K562 (cell line): ENCODE measurements at regions not wholly inside any gene's neighbourhood (a gene's known extent, or its start where the extent isn't known, plus 50 kb on each side); places are given as distances from the start of the nearest gene placed in this dataset.

Experiments used
- ATAC-seq: fragments of 200-7000 bp; cut with Tn5 transposase; 3 replicates; pipeline ENCODE4 v1.9.1; 2020; ENCODE audit warnings: moderate library complexity
- BruUV-seq: library from RNA; stranded (reverse); fragments of 400-500 nt; replicated peaks from 2 replicates; lab custom pipeline; 2021; lab: Mats Ljungman, UMichigan
- CTCF ChIA-PET: fragments of 300-600 bp; formaldehyde crosslinking; extraction: SDS; loops from one replicate; lab custom pipeline; 2021; ENCODE audit warnings: low intra/inter-chr PET ratio; lab: Yijun Ruan, JAX
- POLR2A ChIA-PET: fragments of 300-600, 350-650 bp; sonication (Branson Sonifier 250); formaldehyde crosslinking; extraction: SDS; loops from one replicate; lab custom pipeline; 2021; ENCODE audit warnings: antibody characterized with exemption, inconsistent platforms; lab: Yijun Ruan, JAX
- DNase-seq, 4 experiments: peaks; one replicate each; pipeline versions ENCODE4 v3.0.0 to v3.0.0-alpha.2; 2011 to 2018; ENCODE audit warnings: low spot score in 3 of 4, mixed read lengths in 3 of 4; ENCODE audit errors: extremely low read depth in 1 of 4
- FAIRE-seq: peaks from 2 replicates; lab custom pipeline; 2011; peaks lifted over from hg19 to GRCh38; lab: Jason Lieb, UNC
- H2AFZ ChIP-seq: 2 replicates; pipeline ENCODE4 v1.6.0; 2011; ENCODE audit warnings: low read depth, low read length, control low read depth, inconsistent platforms
- H3K27ac ChIP-seq: fragments of 200-600 bp; 3 replicates; pipeline ENCODE4 v1.8.0; 2011; ENCODE audit warnings: low read depth, mild to moderate bottlenecking, control low read depth, inconsistent platforms, low read length, moderate library complexity, mixed read lengths; ENCODE audit errors: extremely low read depth
- H3K27me3 ChIP-seq, 2 experiments: fragments of 300-600 bp in 1 of 2; 2 replicates in 1 of 2; 3 replicates in 1 of 2; pipeline versions ENCODE4 v1.6.0 to v1.8.0; 2011; ENCODE audit warnings: inconsistent platforms in 2 of 2, low read length in 2 of 2, mild to moderate bottlenecking in 1 of 2, mixed read lengths in 1 of 2, moderate library complexity in 1 of 2; ENCODE audit not compliant: control insufficient read depth in 2 of 2, insufficient read depth in 2 of 2
- H3K36me3 ChIP-seq: fragments of 300-600 bp; 3 replicates; pipeline ENCODE4 v1.8.0; 2011; ENCODE audit warnings: mild to moderate bottlenecking, low read length, inconsistent platforms; ENCODE audit not compliant: control insufficient read depth, insufficient read depth
- H3K4me1 ChIP-seq, 2 experiments: fragments of 200-600 bp in 1 of 2; replicated peaks in 1 of 2; 2 replicates in 1 of 2; 3 replicates in 1 of 2; pipeline versions ENCODE4 v1.5.1 to v1.8.0; 2011; ENCODE audit warnings: inconsistent platforms in 2 of 2, low read length in 2 of 2, mild to moderate bottlenecking in 1 of 2, mixed read lengths in 1 of 2, moderate library complexity in 1 of 2; ENCODE audit not compliant: control insufficient read depth in 2 of 2, insufficient read depth in 2 of 2
- H3K4me2 ChIP-seq: 2 replicates; pipeline ENCODE4 v1.6.1; 2011; ENCODE audit warnings: low read length, control low read depth, inconsistent platforms, mixed read lengths; ENCODE audit not compliant: insufficient read depth
- H3K4me3 ChIP-seq: fragments of 200-600 bp; sonication (generic), shearing (Covaris generic); 2 replicates; pipeline ENCODE4 v1.5.1; 2016; ENCODE audit warnings: control low read depth, inconsistent platforms
- H3K79me2 ChIP-seq: fragments of 200-600 bp; 3 replicates; pipeline ENCODE4 v1.8.0; 2011; ENCODE audit warnings: low read length, inconsistent platforms; ENCODE audit not compliant: control insufficient read depth, insufficient read depth
- H3K9ac ChIP-seq, 2 experiments: 2 replicates each; pipeline versions ENCODE4 v1.6.0 to v1.6.1; 2011; ENCODE audit warnings: low read depth in 2 of 2, low read length in 2 of 2, control low read depth in 1 of 2, inconsistent platforms in 1 of 2, mild to moderate bottlenecking in 1 of 2, mixed read lengths in 1 of 2; ENCODE audit not compliant: insufficient read depth in 1 of 2
- H3K9me1 ChIP-seq: one replicate; pipeline ENCODE4 v1.6.0; 2011; ENCODE audit warnings: inconsistent platforms, mild to moderate bottlenecking, low read length, moderate library complexity; ENCODE audit not compliant: control insufficient read depth, insufficient read depth
- H3K9me3 ChIP-seq: replicated peaks from 2 replicates; pipeline ENCODE4 v1.5.1; 2011; ENCODE audit warnings: low read depth, low read length, inconsistent platforms; ENCODE audit not compliant: control insufficient read depth, insufficient read depth
- H4K20me1 ChIP-seq: replicated peaks from 2 replicates; pipeline ENCODE4 v1.6.1; 2011; ENCODE audit warnings: low read length, inconsistent platforms, mixed read lengths; ENCODE audit not compliant: control insufficient read depth, insufficient read depth
- ASH1L ChIP-seq: fragments of 450-650 bp; IDR thresholded peaks from 2 replicates; pipeline ENCODE4 v1.6.1; 2018; ENCODE audit warnings: borderline replicate concordance, mild to moderate bottlenecking, low read depth; ENCODE audit not compliant: partially characterized antibody
- CGGBP1 ChIP-seq: fragments of 250-450 bp; sonication (Bioruptor Pico); IDR thresholded peaks from 2 replicates; pipeline ENCODE4 v1.9.0; 2021; ENCODE audit warnings: mild to moderate bottlenecking
- CREB3 ChIP-seq: fragments of 450-650 bp; conservative IDR thresholded peaks from 2 replicates; pipeline ENCODE4 v1.6.1; 2016; ENCODE audit warnings: missing genetic modification characterization, low read depth, mild to moderate bottlenecking, missing compliant biosample characterization, moderate library complexity
- CREBBP ChIP-seq: IDR thresholded peaks from one replicate; pipeline ENCODE4 v1.6.1; 2012; ENCODE audit warnings: low read depth, mild to moderate bottlenecking, control low read depth, inconsistent platforms, low read length
- CREM ChIP-seq: IDR thresholded peaks from 2 replicates; pipeline ENCODE4 v1.6.1; 2014; ENCODE audit warnings: antibody characterized with exemption, low read depth
- CXXC5 ChIP-seq: fragments of 250-450 bp; sonication (Bioruptor Pico); IDR thresholded peaks from 2 replicates; pipeline ENCODE4 v1.8.0; 2022; ENCODE audit warnings: inconsistent platforms, mild to moderate bottlenecking, moderate library complexity
- IFI16 ChIP-seq: fragments of 250-450 bp; sonication (Bioruptor Pico); IDR thresholded peaks from 2 replicates; pipeline ENCODE4 v2.1.2; 2022; ENCODE audit warnings: mild to moderate bottlenecking, inconsistent platforms
- MAFK ChIP-seq: IDR thresholded peaks from 2 replicates; pipeline ENCODE4 v1.6.1; 2011; ENCODE audit warnings: low read length, improper control_type of control experiment
- MBD2 ChIP-seq: sonication (generic); IDR thresholded peaks from 2 replicates; pipeline ENCODE4 v1.6.1; 2016; ENCODE audit warnings: low read depth, borderline replicate concordance
- NCOA4 ChIP-seq: fragments of 450-650 bp; IDR thresholded peaks from 2 replicates; pipeline ENCODE4 v1.6.1; 2018; ENCODE audit warnings: mild to moderate bottlenecking; ENCODE audit not compliant: partially characterized antibody
- PHF21A ChIP-seq: fragments of 450-650 bp; IDR thresholded peaks from 2 replicates; pipeline ENCODE4 v1.6.1; 2017; ENCODE audit warnings: low read depth, borderline replicate concordance
- TFE3 ChIP-seq: fragments of 450-650 bp; formaldehyde crosslinking; IDR thresholded peaks from 2 replicates; pipeline ENCODE4 v1.4.0; 2020; ENCODE audit warnings: mild to moderate bottlenecking, mixed read lengths
- TGIF2 ChIP-seq: sonication (generic); formaldehyde crosslinking; IDR thresholded peaks from 2 replicates; pipeline ENCODE4 v1.8.1; 2022; ENCODE audit warnings: mild to moderate bottlenecking, missing genetic modification reagents, moderate library complexity
- ZKSCAN3 ChIP-seq: fragments of 250-450 bp; sonication (Bioruptor Pico); IDR thresholded peaks from 2 replicates; pipeline ENCODE4 v1.4.0; 2020
- ZNF764 ChIP-seq: fragments of 250-450 bp; sonication (Bioruptor Pico); IDR thresholded peaks from 2 replicates; pipeline ENCODE4 v1.4.0; 2020; ENCODE audit warnings: low read depth, mild to moderate bottlenecking, moderate library complexity
- WGBS: fragments of 100-300 bp; shearing (Covaris generic); methylation state at CpG from one replicate; pipeline ENCODE4 v1.1.6; 2016; ENCODE audit warnings: low coverage, mixed read lengths; ENCODE audit not compliant: insufficient coverage; ENCODE audit errors: missing lambda C conversion rate; 5-methylcytosine and 5-hydroxymethylcytosine counted together
- in situ Hi-C: fragments of 300-500 bp; cut with MboI; formaldehyde crosslinking; loops from 4 replicates; pipeline ENCODE4 v1.15.0; 2018; ENCODE audit warnings: inconsistent platforms, mixed read lengths
- intact Hi-C: fragments of 100-400 bp; cut with micrococcal nuclease; formaldehyde crosslinking; loops from 2 replicates; pipeline ENCODE4 v1.14.2; 2022

- Histone ChIP-seq H3K4me1 (no peaks in the 10 kb centered on the region), H3K4me2 (no peak overlapping the region), H3K9me3 (no peaks in the 10 kb centered on the region), H2AFZ (no peak overlapping the region), H3K9me1 (no peaks in the 10 kb centered on the region), H3K36me3 (no peaks in the 10 kb centered on the region), H4K20me1 (no peaks in the 10 kb centered on the region), H3K27ac (no peak overlapping the region), H3K27me3 (peaks cover 2 to 14% of the 10 kb centered on the region in 2 experiments; a peak in 2 of 5 replicates), H3K9ac (no peak overlapping the region), H3K79me2 (no peaks in the 10 kb centered on the region), H3K4me3 (no peak overlapping the region)
- FAIRE-seq = no peak
- TF ChIP-seq TGIF2 (CRISPR knock-in tag) (no peak), NCOA4 (no peak), PHF21A (no peak), CGGBP1 (no peak)
- ATAC-seq = no peak
- in situ Hi-C loops = no loop called here
- POLR2A ChIA-PET = no interaction called here
- 0% methylated on average over 2 of the region's 3 CpGs for whole genome bisulfite sequencing
- CTCF ChIA-PET = no interaction called here
- no TSS peak for BruUV-seq
- no peak for DNase-seq
- intact Hi-C loops = no loop called here
Measured at GRCh38 chr17:34125921-34126320, 129.2 kb upstream of the CCL2 start.

GRCh38 chr17:34126496-34126895, 128.6 kb upstream of the CCL2 start:
- ATAC-seq (no peak), DNase-seq (no peak), FAIRE-seq (no peak)
- Histone ChIP-seq H3K79me2 (no peaks in the 10 kb centered on the region), H3K27me3 (peaks cover 2 to 10% of the 10 kb centered on the region in 2 experiments; a peak in 2 of 5 replicates), H3K36me3 (no peaks in the 10 kb centered on the region), H3K4me1 (no peaks in the 10 kb centered on the region), H3K9me1 (no peaks in the 10 kb centered on the region), H3K4me2 (no peak overlapping the region), H3K9ac (no peak overlapping the region), H4K20me1 (no peaks in the 10 kb centered on the region), H3K27ac (no peak overlapping the region), H3K4me3 (no peak overlapping the region), H2AFZ (no peak overlapping the region), H3K9me3 (no peaks in the 10 kb centered on the region)
- CTCF ChIA-PET = no interaction called here
- in situ Hi-C loops (no loop called here), intact Hi-C loops (no loop called here)
- POLR2A ChIA-PET = no interaction called here
- 1% methylated on average over 7 of the region's 7 CpGs for WGBS
- BruUV-seq = no TSS peak
- TF ChIP-seq CXXC5 (CRISPR knock-in tag) (no peak), MBD2 (no peak), TFE3 (no peak), CREBBP (no peak), CREB3 (no peak), ZKSCAN3 (CRISPR knock-in tag) (no peak), ZNF764 (CRISPR knock-in tag) (no peak), IFI16 (CRISPR knock-in tag) (no peak), ASH1L (no peak), TGIF2 (CRISPR knock-in tag) (no peak), MAFK (no peak), CREM (no peak)
